Panc1 (cell line): ENCODE measurements at regions not wholly inside any gene's neighbourhood (a gene's known extent, or its start where the extent isn't known, plus 50 kb on each side); places are given as distances from the start of the nearest gene placed in this dataset.

Experiments used
- ATAC-seq: fragments of 200-7000 bp; cut with Tn5 transposase; 2 replicates; pipeline ENCODE4 v1.9.1; 2020; ENCODE audit warnings: mild to moderate bottlenecking, moderate library complexity
- BruUV-seq: library from RNA; stranded (reverse); fragments of 400-500 nt; replicated peaks from 2 replicates; lab custom pipeline; 2021; lab: Mats Ljungman, UMichigan
- CTCF ChIA-PET: fragments of 300-600 bp; sonication (Branson Sonifier 250); formaldehyde crosslinking; loops from one replicate; lab custom pipeline; 2022; ENCODE audit warnings: antibody characterized with exemption; lab: Charles Lee
- POLR2A ChIA-PET: fragments of 300-600 bp; sonication (Branson Sonifier 250); formaldehyde crosslinking; loops from one replicate; lab custom pipeline; 2022; ENCODE audit warnings: antibody characterized with exemption; lab: Charles Lee
- DNase-seq: peaks from one replicate; pipeline ENCODE4 v3.0.0-alpha.2; 2010; ENCODE audit warnings: low read depth, low spot score
- H3K27ac ChIP-seq: 2 replicates; pipeline ENCODE4 v1.5.1; 2011; ENCODE audit warnings: mild to moderate bottlenecking, low read length, inconsistent platforms
- H3K27me3 ChIP-seq: fragments of 200-500 bp; sonication (Bioruptor generic); 2 replicates; pipeline ENCODE4 v1.6.0; 2014; ENCODE audit warnings: low read length, inconsistent platforms; ENCODE audit not compliant: control insufficient read depth, insufficient read depth
- H3K36me3 ChIP-seq: fragments of 200-500 bp; sonication (Bioruptor generic); 2 replicates; pipeline ENCODE4 v1.5.1; 2014; ENCODE audit warnings: inconsistent platforms, mild to moderate bottlenecking, low read length, moderate library complexity; ENCODE audit not compliant: control insufficient read depth, insufficient read depth
- H3K4me1 ChIP-seq: 2 replicates; pipeline ENCODE4 v1.5.1; 2011; ENCODE audit warnings: inconsistent platforms, mild to moderate bottlenecking, low read length, moderate library complexity; ENCODE audit not compliant: control insufficient read depth, insufficient read depth
- H3K4me3 ChIP-seq, 2 experiments: 2 replicates each; pipeline ENCODE4 v1.5.1; 2011 to 2012; ENCODE audit warnings: low read depth in 2 of 2, low read length in 2 of 2, mild to moderate bottlenecking in 2 of 2, inconsistent platforms in 1 of 2, moderate library complexity in 1 of 2
- H3K9me3 ChIP-seq: fragments of 200-500 bp; sonication (Bioruptor generic); 2 replicates; pipeline ENCODE4 v1.5.1; 2014; ENCODE audit warnings: low read depth, mild to moderate bottlenecking, inconsistent platforms, low read length, moderate library complexity; ENCODE audit not compliant: control insufficient read depth, insufficient read depth
- CTCF ChIP-seq: fragments of 450-650 bp; IDR thresholded peaks from 2 replicates; pipeline ENCODE4 v1.5.1; 2017; ENCODE audit warnings: mild to moderate bottlenecking
- POLR2AphosphoS5 ChIP-seq: IDR thresholded peaks from 2 replicates; pipeline ENCODE4 v1.6.1; 2012; ENCODE audit warnings: mild to moderate bottlenecking, low read depth, low read length, moderate library complexity
- REST ChIP-seq, 2 experiments: IDR thresholded peaks; 2 replicates each; pipeline ENCODE4 v1.6.1; 2011 to 2012; ENCODE audit warnings: low read depth in 2 of 2, control low read depth in 1 of 2, low read length in 1 of 2, mild to moderate bottlenecking in 1 of 2, moderate library complexity in 1 of 2; ENCODE audit not compliant: insufficient read depth in 1 of 2
- SIN3A ChIP-seq: IDR thresholded peaks from 2 replicates; pipeline ENCODE4 v1.6.1; 2012; ENCODE audit warnings: low read depth, mild to moderate bottlenecking, low read length, moderate library complexity, borderline replicate concordance; ENCODE audit not compliant: insufficient read depth
- TCF7L2 ChIP-seq: IDR thresholded peaks from 2 replicates; pipeline ENCODE4 v1.6.1; 2011; ENCODE audit warnings: mild to moderate bottlenecking, low read depth, low read length, inconsistent platforms
- in situ Hi-C: cut with HindIII; loops from 2 replicates; pipeline ENCODE4 v1.10.0; 2016; ENCODE audit warnings: low sequenced_read_pairs, low pct_unique_long_range_greater_than_20kb
- intact Hi-C: fragments of 100-400 bp; cut with micrococcal nuclease; formaldehyde crosslinking; loops from one replicate; pipeline ENCODE4 v1.10.0; 2022; ENCODE audit not compliant: unreplicated experiment

GRCh38 chr2:7373156-7373555 lies 455.9 kb downstream of the RNF144A start:
- H3K27ac ChIP-seq = no peak overlapping the region
- no peaks in the 10 kb centered on the region for H3K27me3 ChIP-seq
- H3K4me3 ChIP-seq = no peak overlapping the region
- CTCF ChIA-PET = interaction anchor here (0.6 kb wide), 1 partner anchor 241 kb away, joined by 3 read pairs; no protein-coding TSS in a partner anchor
- DNase-seq = no peak
- TF ChIP-seq POLR2AphosphoS5 (no peak), TCF7L2 (no peak), CTCF (no peak), SIN3A (no peak), REST (IDR thresholded peaks at IDR 0.05; ENCODE audit: insufficient read depth in 1 of 2, low read depth in 2 of 2, low read length in 1 of 2) (no peak)
- H3K9me3 ChIP-seq = peaks cover 4% of the 10 kb centered on the region; the same call in 1 of the 2 replicates
- no peaks in the 10 kb centered on the region for H3K36me3 ChIP-seq
- in situ Hi-C loops = no loop called here
- intact Hi-C loops = no loop called here
- no peaks in the 10 kb centered on the region for H3K4me1 ChIP-seq
- POLR2A ChIA-PET = no interaction called here
- ATAC-seq = no peak
- no TSS peak for BruUV-seq

GRCh38 chr2:7375901-7376300 lies 458.7 kb downstream of the RNF144A start:
- ChIA-PET CTCF (no interaction called here), POLR2A (no interaction called here)
- Histone ChIP-seq H3K27me3 (no peaks in the 10 kb centered on the region), H3K36me3 (no peaks in the 10 kb centered on the region), H3K27ac (no peak overlapping the region), H3K9me3 (no peaks in the 10 kb centered on the region), H3K4me1 (no peaks in the 10 kb centered on the region), H3K4me3 (no peak overlapping the region)
- in situ Hi-C loops (no loop called here), intact Hi-C loops (no loop called here)
- TF ChIP-seq POLR2AphosphoS5 (no peak), TCF7L2 (no peak), CTCF (no peak), REST (IDR thresholded peaks at IDR 0.05; ENCODE audit: insufficient read depth in 1 of 2, low read depth in 2 of 2, low read length in 1 of 2) (no peak), SIN3A (no peak)
- no TSS peak for BruUV-seq
- no peak for DNase-seq
- ATAC-seq = no peak
